GM06990 (cell line): ENCODE measurements at regions not wholly inside any gene's neighbourhood (a gene's known extent, or its start where the extent isn't known, plus 50 kb on each side); places are given as distances from the start of the nearest gene placed in this dataset.
"Not testable (repeated sequence)": the region's sequence is repeated elsewhere in the genome, so short reads cannot be mapped to it uniquely, and the experiment has no call there.

Experiments used
- DNase-seq: peaks from one replicate; pipeline ENCODE4 v3.0.0-alpha.2; 2011; ENCODE audit not compliant: insufficient read length; ENCODE audit errors: extremely low read depth
- H3K27me3 ChIP-seq: replicated peaks from 2 replicates; pipeline ENCODE4 v1.6.0; 2011; ENCODE audit warnings: low read length; ENCODE audit not compliant: control insufficient read depth, insufficient read depth
- H3K36me3 ChIP-seq: 2 replicates; pipeline ENCODE4 v1.5.1; 2011; ENCODE audit warnings: low read length; ENCODE audit not compliant: control insufficient read depth, insufficient read depth
- H3K4me3 ChIP-seq: replicated peaks from 2 replicates; pipeline ENCODE4 v1.5.1; 2011; ENCODE audit warnings: low read depth, mild to moderate bottlenecking, control low read depth, low read length
- TF ChIP-seq, protein P1 (sequence below): IDR thresholded peaks from 2 replicates; pipeline ENCODE4 v1.5.1; 2011; ENCODE audit warnings: low read length, control low read depth, mild to moderate bottlenecking, inconsistent platforms; ENCODE audit not compliant: insufficient read depth, poor library complexity, severe bottlenecking

DNA sequence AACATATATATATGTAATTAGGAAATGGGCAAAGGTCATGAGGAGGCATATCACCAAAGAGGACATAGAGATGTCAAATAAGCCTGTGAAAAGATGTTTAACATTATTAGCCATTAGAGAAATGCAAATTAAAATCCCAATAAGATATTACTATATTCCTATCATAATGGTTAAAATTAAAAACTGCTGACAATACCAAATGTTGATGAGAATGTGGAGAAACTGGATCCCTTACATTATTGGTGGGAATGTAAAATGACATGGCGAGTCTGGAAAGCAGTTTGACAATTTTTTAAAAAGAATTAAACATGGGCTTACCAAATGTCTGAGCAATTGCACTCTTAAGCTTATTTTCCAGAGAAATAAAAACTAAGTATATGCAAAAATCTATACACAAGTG is 1821.6 kb upstream of the C9orf72 start:
- no peaks in the 10 kb centered on the region for H3K27me3 ChIP-seq
- no peaks in the 10 kb centered on the region for H3K36me3 ChIP-seq
- no peak for DNase-seq
- TF ChIP-seq, protein P1, sequence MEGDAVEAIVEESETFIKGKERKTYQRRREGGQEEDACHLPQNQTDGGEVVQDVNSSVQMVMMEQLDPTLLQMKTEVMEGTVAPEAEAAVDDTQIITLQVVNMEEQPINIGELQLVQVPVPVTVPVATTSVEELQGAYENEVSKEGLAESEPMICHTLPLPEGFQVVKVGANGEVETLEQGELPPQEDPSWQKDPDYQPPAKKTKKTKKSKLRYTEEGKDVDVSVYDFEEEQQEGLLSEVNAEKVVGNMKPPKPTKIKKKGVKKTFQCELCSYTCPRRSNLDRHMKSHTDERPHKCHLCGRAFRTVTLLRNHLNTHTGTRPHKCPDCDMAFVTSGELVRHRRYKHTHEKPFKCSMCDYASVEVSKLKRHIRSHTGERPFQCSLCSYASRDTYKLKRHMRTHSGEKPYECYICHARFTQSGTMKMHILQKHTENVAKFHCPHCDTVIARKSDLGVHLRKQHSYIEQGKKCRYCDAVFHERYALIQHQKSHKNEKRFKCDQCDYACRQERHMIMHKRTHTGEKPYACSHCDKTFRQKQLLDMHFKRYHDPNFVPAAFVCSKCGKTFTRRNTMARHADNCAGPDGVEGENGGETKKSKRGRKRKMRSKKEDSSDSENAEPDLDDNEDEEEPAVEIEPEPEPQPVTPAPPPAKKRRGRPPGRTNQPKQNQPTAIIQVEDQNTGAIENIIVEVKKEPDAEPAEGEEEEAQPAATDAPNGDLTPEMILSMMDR: no peak
- H3K4me3 ChIP-seq: no peak overlapping the region

DNA sequence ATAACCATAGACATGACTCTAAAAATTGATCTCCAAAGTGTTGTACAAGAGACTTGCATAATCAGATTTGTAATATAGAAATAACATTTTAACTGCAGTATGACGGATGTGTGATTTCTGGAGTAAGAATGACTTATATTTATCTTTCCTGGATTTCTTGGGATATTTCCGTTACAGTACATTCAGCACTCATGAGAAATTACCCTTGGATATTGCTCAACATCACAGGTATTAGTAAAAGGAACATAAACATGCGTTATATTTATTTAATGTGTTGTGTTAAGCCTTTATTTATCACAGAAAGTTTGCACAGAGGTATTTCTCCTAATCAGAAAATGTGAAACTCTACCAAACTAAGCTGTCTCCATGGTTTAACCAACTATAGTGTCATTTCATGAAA is 1823.9 kb upstream of the C9orf72 start:
- no peak for DNase-seq
- Histone ChIP-seq H3K27me3 (no peaks in the 10 kb centered on the region), H3K36me3 (no peaks in the 10 kb centered on the region), H3K4me3 (no peak overlapping the region)
- TF ChIP-seq, protein P1: no peak

DNA sequence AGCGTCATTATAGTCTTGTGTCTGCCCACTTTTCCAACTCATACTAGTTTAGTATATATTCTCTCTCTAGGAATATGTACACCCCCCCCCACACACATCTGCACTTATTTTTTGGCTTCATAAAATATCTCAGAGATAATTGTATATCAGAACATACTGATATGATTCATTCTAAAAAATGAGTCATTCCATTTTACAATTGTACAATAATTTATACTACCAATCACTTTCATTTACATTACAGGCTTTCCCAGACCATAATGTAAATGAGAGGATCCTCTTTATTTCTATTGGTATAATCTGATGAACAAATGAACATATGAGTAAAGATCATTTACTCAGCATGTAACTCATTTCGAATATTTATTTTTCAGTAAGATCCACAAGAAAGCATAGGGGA is 1842.9 kb upstream of the C9orf72 start:
- Histone ChIP-seq H3K27me3 (no peaks in the 10 kb centered on the region), H3K4me3 (no peak overlapping the region), H3K36me3 (no peaks in the 10 kb centered on the region)
- DNase-seq: no peak
- TF ChIP-seq, protein P1: no peak

DNA sequence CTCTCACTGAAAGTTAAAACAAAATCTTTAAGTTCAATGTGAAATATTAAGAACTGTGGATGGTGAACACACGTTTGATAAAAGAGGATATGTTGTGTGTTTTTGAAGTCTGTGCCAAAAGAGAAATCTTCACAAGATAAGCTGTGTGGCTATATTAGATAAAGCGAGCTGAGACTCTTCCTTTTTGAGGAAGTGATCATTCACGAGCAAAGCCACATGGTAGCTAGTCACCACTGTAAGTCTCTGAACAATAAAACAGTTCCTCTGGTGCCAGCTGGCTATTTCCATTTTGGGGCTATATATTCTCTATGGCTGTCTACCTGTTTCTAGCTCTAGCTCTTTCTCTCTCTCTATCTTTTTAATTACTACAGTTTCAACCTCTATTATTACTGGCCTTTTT is 1849.2 kb upstream of the C9orf72 start:
- DNase-seq: no peak
- TF ChIP-seq, protein P1: no peak
- Histone ChIP-seq H3K27me3 (no peaks in the 10 kb centered on the region), H3K4me3 (no peak overlapping the region), H3K36me3 (no peaks in the 10 kb centered on the region)

DNA sequence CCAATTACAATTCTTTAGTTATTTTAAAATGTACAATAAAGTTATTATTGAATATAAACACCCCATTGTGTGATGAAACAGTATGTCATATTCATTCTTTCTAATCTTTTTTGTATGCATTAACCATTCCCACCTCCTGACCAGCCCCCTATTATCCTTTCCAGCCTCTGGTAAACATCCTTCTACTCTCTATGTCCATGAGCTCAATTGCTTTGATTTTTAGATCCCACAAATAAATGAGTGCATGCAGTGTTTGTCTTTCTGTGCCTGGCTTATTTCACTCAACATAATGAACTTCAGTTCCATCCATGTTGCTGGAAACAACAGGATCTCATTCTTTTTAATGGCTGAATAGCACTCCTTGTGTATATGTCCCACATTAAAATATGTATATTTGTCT is 1858.9 kb upstream of the C9orf72 start:
- TF ChIP-seq, protein P1: no peak
- H3K27me3 ChIP-seq: no peaks in the 10 kb centered on the region
- no peaks in the 10 kb centered on the region for H3K36me3 ChIP-seq
- no peak overlapping the region for H3K4me3 ChIP-seq
- no peak for DNase-seq

DNA sequence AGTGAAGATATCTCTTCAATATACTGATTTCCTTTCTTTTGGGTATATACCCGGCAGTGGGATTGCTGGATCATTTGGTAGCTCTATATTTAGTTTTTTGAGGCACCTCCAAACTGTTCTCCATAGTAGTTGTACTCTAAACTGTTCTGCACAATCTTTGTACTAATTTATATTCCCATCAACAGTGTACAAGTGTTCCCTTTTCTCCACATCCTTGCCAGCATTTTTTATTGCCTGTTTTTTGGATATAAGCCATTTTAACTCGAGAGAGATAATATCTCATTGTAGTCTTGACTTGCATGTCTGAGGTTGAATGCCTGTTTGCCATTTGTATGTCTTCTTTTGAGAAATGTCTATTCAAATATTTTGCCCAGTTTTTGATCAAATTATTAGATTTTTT is 1859.4 kb upstream of the C9orf72 start:
- not testable (repeated sequence) for H3K36me3 ChIP-seq, H3K27me3 ChIP-seq, DNase-seq, H3K4me3 ChIP-seq

DNA sequence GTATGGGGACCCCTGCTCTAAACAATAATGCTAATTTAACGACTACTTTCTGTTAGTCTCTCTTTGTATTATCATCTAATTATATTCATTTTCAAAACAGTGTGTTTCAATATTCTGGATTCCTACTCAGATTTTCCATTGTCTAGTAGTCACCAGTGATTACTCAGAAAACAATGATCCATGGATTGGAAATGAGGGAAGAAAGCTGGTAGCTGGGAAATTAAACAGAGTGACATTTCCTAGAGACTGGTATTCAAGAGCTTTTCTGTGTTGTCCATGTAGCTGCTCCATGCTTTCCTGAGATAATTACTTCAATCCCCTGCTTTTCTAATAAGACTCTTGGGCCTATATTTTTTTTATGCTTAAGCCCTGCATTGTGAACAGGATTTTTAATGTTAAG is 1862.1 kb upstream of the C9orf72 start:
- no peaks in the 10 kb centered on the region for H3K36me3 ChIP-seq
- DNase-seq: no peak
- TF ChIP-seq, protein P1: no peak
- H3K27me3 ChIP-seq: no peaks in the 10 kb centered on the region
- H3K4me3 ChIP-seq: no peak overlapping the region
